ENCODE measurements at regions not wholly inside any gene's neighbourhood (a gene's known extent, or its start where the extent isn't known, plus 50 kb on each side); places are given as distances from the start of the nearest gene placed in this dataset.

DNA sequence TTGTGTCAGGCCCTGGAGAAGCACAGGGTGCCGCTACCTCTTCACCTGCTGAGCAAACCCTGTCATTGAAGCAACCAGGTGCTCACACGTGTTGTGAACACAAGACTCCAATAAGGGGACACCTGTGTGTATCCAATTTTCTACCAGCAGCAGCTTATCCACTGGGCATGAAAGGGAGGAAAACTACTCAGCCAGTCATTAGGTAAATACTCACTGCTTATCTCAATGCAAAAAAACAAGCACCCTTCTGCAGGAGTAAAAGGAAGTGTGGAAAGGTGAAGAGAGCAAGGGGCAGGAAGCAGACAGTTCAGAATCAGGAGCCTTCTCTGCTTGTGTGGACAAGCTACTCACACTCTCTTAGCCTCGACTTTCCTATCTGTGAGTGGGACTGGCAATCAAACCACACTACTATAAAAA lies 148.9 kb downstream of the ETS2 start:
- Mint-ChIP-seq H3K4me1 (ENCODE audit: low read depth) (peaks cover 41% of the 10 kb centered on the region), H3K27ac (ENCODE audit: unreplicated experiment) (no peak overlapping the region), H3K36me3 (ENCODE audit: low read depth) (no peaks in the 10 kb centered on the region), H3K27me3 (ENCODE audit: low read depth) (peaks cover 4% of the 10 kb centered on the region), H3K4me3 (ENCODE audit: unreplicated experiment) (no peak overlapping the region), H3K9me3 (ENCODE audit: low read depth) (peaks cover 5% of the 10 kb centered on the region)
- DNase-seq (ENCODE audit: low spot score) = no peak
- TF ChIP-seq, protein P1, sequence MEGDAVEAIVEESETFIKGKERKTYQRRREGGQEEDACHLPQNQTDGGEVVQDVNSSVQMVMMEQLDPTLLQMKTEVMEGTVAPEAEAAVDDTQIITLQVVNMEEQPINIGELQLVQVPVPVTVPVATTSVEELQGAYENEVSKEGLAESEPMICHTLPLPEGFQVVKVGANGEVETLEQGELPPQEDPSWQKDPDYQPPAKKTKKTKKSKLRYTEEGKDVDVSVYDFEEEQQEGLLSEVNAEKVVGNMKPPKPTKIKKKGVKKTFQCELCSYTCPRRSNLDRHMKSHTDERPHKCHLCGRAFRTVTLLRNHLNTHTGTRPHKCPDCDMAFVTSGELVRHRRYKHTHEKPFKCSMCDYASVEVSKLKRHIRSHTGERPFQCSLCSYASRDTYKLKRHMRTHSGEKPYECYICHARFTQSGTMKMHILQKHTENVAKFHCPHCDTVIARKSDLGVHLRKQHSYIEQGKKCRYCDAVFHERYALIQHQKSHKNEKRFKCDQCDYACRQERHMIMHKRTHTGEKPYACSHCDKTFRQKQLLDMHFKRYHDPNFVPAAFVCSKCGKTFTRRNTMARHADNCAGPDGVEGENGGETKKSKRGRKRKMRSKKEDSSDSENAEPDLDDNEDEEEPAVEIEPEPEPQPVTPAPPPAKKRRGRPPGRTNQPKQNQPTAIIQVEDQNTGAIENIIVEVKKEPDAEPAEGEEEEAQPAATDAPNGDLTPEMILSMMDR (IDR thresholded peaks at IDR 0.05) = no peak

DNA sequence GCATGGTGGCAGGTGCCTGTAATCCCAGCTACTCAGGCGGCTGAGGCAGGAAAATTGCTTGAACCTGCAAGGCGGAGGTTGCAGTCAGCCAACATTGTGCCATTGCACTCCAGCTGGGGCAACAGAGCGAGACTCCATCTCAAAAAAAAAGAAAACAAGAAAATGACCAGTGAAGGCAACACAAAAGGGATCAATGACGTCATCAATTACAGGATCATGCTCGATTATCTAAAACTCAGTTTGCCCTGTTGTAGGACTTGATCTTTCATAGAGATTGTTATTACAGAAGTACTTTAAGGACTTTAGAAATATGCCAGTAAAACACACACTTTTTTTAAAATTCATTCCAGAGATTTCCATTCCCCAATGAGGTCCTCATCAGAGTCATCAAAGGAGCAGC lies 147.8 kb downstream of the ETS2 start:
- peaks cover 5% of the 10 kb centered on the region for H3K9me3 Mint-ChIP-seq (ENCODE audit: low read depth)
- TF ChIP-seq, protein P1 (IDR thresholded peaks at IDR 0.05) = no peak
- H3K4me3 Mint-ChIP-seq (ENCODE audit: unreplicated experiment) = no peak overlapping the region
- peaks cover 30% of the 10 kb centered on the region for H3K4me1 Mint-ChIP-seq (ENCODE audit: low read depth)
- H3K27ac Mint-ChIP-seq (ENCODE audit: unreplicated experiment) = no peak overlapping the region
- no peaks in the 10 kb centered on the region for H3K36me3 Mint-ChIP-seq (ENCODE audit: low read depth)
- H3K27me3 Mint-ChIP-seq (ENCODE audit: low read depth) = peaks cover 4% of the 10 kb centered on the region
- no peak for DNase-seq (ENCODE audit: low spot score)

DNA sequence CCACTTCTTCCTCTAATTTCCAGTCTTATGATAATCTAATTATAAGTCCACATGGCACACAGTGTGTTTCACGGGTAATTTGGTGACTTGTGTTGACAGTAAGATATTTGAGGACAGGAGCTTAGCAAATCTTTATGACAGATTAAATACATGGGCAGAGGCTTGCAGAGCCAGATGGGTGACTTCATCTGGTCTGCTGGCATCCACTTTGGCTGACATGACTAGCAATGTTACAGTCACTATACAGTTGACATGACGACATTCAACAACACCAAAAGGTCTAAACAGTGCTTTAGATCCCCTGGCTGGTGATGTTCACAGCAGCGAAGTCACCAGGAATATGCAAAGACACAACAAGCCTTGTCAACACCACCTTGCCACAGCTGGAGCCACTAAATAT lies 147.2 kb downstream of the ETS2 start:
- Mint-ChIP-seq H3K4me1 (ENCODE audit: low read depth) (peaks cover 28% of the 10 kb centered on the region), H3K27me3 (ENCODE audit: low read depth) (peaks cover 4% of the 10 kb centered on the region)

DNA sequence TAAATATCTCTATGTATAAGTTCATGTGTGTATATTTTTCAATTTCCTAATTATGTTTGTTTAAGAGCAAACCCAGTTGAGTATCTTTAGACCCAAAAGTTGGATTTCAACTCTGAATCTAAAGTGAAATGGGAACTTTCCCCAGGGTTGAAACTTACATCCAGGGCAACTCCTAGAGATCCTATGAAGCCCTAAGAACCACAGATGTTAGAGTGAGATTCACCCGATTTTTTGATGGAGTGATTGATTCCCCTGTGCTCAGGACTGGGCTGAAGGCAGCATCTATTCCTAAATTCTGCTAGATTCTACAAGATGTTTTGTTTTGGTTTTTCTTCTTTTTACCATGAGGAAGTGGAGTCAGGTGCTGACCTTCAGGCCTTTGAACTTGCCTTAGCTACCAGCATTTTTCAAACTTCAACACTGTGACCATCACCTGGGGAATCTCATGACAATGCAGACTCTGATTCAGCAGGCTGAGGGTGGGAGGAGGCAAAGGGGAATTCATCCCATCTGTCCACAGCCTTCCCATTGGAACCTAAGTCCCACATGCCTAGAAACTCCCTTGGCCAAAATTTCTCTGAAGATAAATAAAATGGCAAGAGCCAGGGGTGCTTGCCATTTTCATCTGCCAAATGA lies 145.5 kb downstream of the ETS2 start:
- H3K27ac Mint-ChIP-seq (ENCODE audit: unreplicated experiment) = no peak overlapping the region
- TF ChIP-seq, protein P1 (IDR thresholded peaks at IDR 0.05) = no peak
- peaks cover 20% of the 10 kb centered on the region for H3K4me1 Mint-ChIP-seq (ENCODE audit: low read depth)
- peaks cover 4% of the 10 kb centered on the region for H3K27me3 Mint-ChIP-seq (ENCODE audit: low read depth)
- H3K36me3 Mint-ChIP-seq (ENCODE audit: low read depth) = no peaks in the 10 kb centered on the region
- no peak overlapping the region for H3K4me3 Mint-ChIP-seq (ENCODE audit: unreplicated experiment)
- DNase-seq (ENCODE audit: low spot score) = no peak
- H3K9me3 Mint-ChIP-seq (ENCODE audit: low read depth) = peaks cover 5% of the 10 kb centered on the region

More for the DNA sequence above, 147.2 kb downstream of the ETS2 start:
- no peak overlapping the region for H3K4me3 Mint-ChIP-seq (ENCODE audit: unreplicated experiment)
- no peaks in the 10 kb centered on the region for H3K36me3 Mint-ChIP-seq (ENCODE audit: low read depth)
- TF ChIP-seq, protein P1 (IDR thresholded peaks at IDR 0.05) = no peak
- no peak overlapping the region for H3K27ac Mint-ChIP-seq (ENCODE audit: unreplicated experiment)
- H3K9me3 Mint-ChIP-seq (ENCODE audit: low read depth) = peaks cover 5% of the 10 kb centered on the region
- DNase-seq (ENCODE audit: low spot score) = no peak

DNA sequence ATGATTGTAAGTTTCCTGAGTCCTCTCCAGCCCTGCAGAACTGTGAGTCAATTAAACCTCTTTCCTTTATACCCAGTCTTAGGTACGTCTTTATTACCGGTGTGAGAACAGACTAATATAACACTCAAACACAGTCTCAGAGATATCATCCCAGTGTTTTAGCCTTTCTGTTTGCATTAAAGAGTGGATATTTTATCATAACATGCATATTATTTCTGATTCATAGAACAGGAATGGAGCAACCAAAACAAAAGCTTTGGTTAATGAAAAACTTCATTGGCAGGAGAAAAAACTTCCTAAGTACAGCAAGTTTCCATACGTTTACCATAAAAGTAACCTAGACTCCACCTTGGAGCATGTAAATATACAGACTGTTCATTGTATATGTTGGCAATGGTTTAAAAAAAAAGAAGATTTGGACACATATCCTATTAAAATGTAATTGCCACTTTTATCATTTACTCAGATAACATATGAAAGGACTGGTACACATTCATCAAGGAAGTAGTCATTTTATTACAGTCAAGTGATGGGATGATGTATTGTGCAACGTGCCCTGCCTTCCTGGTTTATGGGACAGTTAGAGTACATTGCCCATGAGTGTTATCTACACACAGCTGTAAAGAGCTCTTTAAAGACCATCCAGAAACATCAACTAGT lies 144.8 kb downstream of the ETS2 start:
- Mint-ChIP-seq H3K27me3 (ENCODE audit: low read depth) (peaks cover 4% of the 10 kb centered on the region), H3K27ac (ENCODE audit: unreplicated experiment) (no peak overlapping the region), H3K4me3 (ENCODE audit: unreplicated experiment) (no peak overlapping the region), H3K36me3 (ENCODE audit: low read depth) (no peaks in the 10 kb centered on the region), H3K4me1 (ENCODE audit: low read depth) (peaks cover 24% of the 10 kb centered on the region), H3K9me3 (ENCODE audit: low read depth) (peaks cover 5% of the 10 kb centered on the region)
- TF ChIP-seq, protein P1 (IDR thresholded peaks at IDR 0.05) = no peak
- DNase-seq (ENCODE audit: low spot score) = no peak
